ENCODE measurements at regions not wholly inside any gene's neighbourhood (a gene's known extent, or its start where the extent isn't known, plus 50 kb on each side); places are given as distances from the start of the nearest gene placed in this dataset.
"Not testable (repeated sequence)": the region's sequence is repeated elsewhere in the genome, so short reads cannot be mapped to it uniquely, and the experiment has no call there.

- intact Hi-C loops (cut with DNase I): no loop called here
- peak in 2 of 10 donors; percentile 58 to 80 for DNase-seq
Observed at GRCh38 chr10:131814567-131815265, 86.1 kb upstream of the PPP2R2D start.

- intact Hi-C loops (cut with DNase I): no loop called here
- DNase-seq: peak in 1 of 10 donors; percentile 27
Observed at GRCh38 chr10:131815266-131816156, 85.3 kb upstream of the PPP2R2D start.

- intact Hi-C loops (cut with DNase I): no loop called here
- peak in 2 of 10 donors; percentile 52 to 62 for DNase-seq
Observed at GRCh38 chr10:131816157-131816775, 84.5 kb upstream of the PPP2R2D start.

- intact Hi-C loops (cut with DNase I): no loop called here
- peak in 2 of 10 donors; percentile 12 to 16 for DNase-seq
Observed at GRCh38 chr10:131816941-131817700, 83.7 kb upstream of the PPP2R2D start.

DNA sequence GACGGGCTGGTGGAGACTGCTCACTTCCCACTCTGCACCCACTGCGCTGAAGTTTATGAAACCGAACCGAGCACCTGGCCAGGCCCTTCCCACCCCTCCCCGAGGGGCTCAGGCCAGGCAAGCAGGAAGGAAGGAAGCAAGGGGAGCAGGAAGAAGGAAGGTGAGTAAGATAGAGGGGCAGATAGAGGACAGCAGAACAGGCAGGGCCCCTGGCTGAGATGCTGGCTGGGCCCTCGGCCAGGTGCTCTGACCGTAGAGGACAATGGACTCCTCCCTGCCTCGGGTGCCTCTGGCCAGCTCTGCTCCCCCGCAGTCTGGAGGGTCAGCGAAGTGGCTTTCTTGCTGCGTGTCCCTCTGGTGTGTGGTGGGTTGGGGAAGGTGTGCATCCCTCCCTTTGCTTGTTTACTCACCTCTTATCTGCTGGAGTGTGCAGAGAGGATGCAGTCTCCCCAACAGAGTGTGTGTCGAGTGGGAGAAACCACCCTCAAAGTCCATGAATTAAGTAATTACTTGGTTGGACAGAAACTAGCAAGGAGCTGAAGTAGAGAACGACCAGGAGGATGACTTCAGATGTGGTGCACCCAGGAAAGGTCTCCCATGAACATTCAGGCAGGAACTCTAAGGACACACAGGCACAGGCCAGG lies 82.8 kb upstream of the PPP2R2D start:
- intact Hi-C loops (cut with DNase I): no loop called here
- DNase-seq: peak in 2 of 10 donors; percentile 45 to 57

GRCh38 chr10:131818510-131819234 lies 82.1 kb upstream of the PPP2R2D start:
- DNase-seq: peak in 2 of 10 donors; percentile 62 to 73
- intact Hi-C loops (cut with DNase I): no loop called here

GRCh38 chr10:131819241-131820072 lies 81.4 kb upstream of the PPP2R2D start:
- intact Hi-C loops (cut with DNase I): no loop called here
- peak in 2 of 10 donors; percentile 45 to 70 for DNase-seq

- peak in 3 of 10 donors; percentile 5 to 30 (median 13) for DNase-seq
Observed at GRCh38 chr10:131820626-131821025, 80.2 kb upstream of the PPP2R2D start.

DNA sequence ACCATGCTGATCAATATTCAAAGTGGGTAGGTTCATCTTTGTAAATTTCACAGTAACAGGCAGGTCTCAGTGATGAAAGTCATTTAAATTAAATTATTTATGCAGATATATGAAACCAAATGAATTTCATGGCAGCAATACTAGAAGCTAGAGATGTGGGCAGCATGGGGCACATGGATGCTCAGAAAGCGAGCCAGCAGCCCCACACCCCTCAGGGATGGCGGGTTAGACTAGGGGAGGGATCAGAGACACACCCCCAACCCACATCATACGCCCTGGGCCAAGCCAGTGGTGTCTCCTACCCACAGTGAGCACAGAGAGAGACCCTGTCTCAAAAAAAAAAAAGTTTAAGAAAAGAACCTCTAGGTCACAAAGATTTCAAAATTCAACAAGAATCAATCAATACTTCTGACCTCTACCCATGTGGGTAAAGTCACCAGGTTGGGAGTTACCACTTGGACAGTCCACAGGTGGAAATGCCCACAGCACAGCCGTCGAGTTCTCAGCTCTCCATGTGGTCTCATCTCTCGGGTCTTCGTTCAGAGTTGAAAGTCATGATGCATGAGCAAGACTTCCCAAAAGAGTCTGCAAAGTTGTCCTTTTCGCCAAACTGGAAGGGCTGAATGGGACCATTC lies 79.3 kb upstream of the PPP2R2D start:
- peak in 3 of 10 donors; percentile 3 to 62 (median 19) for DNase-seq
- intact Hi-C loops (cut with DNase I): no loop called here

More at GRCh38 chr10:131820626-131821025, 80.2 kb upstream of the PPP2R2D start:
- intact Hi-C loops (cut with DNase I): no loop called here

GRCh38 chr10:131822013-131822691 lies 78.7 kb upstream of the PPP2R2D start:
- intact Hi-C loops (cut with DNase I): no loop called here
- DNase-seq: peak in 4 of 10 donors; percentile 4 to 63 (median 36)

- DNase-seq: peak in 5 of 10 donors; percentile 4 to 68 (median 46)
- intact Hi-C loops (cut with DNase I): no loop called here
Observed at GRCh38 chr10:131822692-131823245, 78.0 kb upstream of the PPP2R2D start.

DNA sequence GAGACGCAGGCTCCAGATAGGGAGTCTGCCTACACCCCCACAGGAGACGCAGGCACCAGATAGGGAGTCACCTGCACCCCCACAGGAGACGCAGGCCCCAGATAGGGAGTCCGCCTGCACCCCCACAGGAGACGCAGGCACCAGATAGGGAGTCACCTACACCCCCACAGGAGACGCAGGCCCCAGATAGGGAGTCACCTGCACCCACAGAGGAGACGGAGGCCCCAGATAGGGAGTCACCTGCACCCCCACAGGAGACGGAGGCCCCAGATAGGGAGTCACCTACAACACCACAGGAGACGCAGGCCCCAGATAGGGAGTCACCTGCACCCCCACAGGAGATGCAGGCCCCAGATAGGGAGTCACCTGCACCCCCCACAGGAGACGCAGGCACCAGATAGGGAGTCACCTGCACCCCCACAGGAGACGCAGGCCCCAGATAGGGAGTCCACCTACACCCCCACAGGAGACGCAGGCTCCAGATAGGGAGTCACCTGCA lies 77.2 kb upstream of the PPP2R2D start:
- DNase-seq: peak in 2 of 10 donors; percentile 24 to 61

DNA sequence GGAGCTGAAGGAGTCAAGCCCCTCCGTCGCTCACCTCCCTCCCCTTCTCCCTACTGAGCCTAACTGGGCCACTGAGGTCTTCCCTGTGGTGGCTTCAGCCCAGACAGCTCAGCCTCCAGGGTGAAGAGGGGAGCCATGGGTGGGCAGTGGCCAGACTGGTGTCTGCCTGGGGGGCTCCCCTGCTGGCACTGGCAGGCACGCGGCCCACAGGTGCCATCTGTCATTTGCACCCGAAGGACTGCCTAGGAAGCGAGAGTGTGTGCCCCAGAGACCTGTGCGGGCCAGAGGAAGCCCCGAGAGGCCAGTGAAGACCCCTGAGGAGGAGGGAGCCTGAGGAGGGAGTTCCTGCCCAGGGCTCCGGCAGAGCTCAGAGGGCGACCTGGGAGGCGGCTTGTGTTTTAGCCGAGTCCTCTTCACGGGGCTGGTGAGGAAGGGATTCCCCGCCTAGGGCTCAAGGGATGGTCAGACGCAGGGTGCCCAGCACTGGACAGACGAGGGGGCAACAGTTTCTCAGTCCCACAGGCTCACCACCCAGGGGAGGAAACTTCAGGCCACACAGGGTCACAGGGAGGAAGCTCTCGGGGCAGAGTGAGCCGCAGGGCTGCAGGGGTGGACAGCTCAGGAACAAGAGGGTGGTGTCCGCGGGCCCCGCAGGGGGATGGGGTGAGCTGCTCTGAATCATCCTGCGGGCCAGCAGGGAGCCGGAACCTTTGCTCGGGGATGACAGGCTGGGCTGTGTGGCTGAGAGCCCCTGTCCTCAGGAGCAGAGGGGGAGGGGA lies 76.2 kb upstream of the PPP2R2D start:
- DNase-seq: peak in 5 of 10 donors; percentile 4 to 75 (median 53)
- intact Hi-C loops (cut with DNase I): no loop called here

More for the DNA sequence above, 77.2 kb upstream of the PPP2R2D start:
- intact Hi-C loops (cut with DNase I): not testable (repeated sequence)

- intact Hi-C loops (cut with DNase I): no loop called here
- peak in 4 of 10 donors; percentile 32 to 86 (median 78) for DNase-seq
Observed at GRCh38 chr10:131825150-131825848, 75.5 kb upstream of the PPP2R2D start.

All from posterior cingulate gyrus (tissue), 11 donors.